ENCODE measurements at regions not wholly inside any gene's neighbourhood (a gene's known extent, or its start where the extent isn't known, plus 50 kb on each side); places are given as distances from the start of the nearest gene placed in this dataset.
A peak's percentile ranks its signal among the peaks of the same experiment; 100 is the strongest.

DNA sequence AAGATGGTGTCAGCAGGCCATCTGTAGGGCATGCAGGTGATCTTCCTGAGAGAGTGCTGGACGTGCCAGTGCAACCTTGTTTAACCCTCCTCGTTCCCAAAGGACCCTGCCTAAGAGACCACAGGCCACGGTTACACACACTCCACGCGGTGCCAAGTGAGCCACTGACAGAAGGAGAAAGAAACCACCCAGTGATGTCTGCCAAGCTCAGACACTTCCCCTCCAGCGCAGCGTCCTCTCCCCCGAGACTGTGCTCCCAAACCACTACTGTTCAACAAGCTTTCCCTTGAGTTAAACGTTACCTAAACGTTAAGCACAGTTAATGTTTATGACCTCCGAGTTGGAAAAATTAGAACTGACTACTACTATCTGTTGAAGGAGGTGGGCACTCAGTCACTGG lies 119.1 kb upstream of the NCK2 start:
- H2AFZ ChIP-seq (ENCODE audit: low read depth, low read length), result no peak overlapping the region
- H3K4me3 ChIP-seq (ENCODE audit: low read depth in 1 of 2, low read length in 2 of 2), result no peak overlapping the region
- ATAC-seq (ENCODE audit: insufficient read depth, low read depth) (peak; percentile 85), DNase-seq (peak; percentile 55)
- H3K4me1 ChIP-seq (ENCODE audit: insufficient read depth, low read length), result peaks cover 33% of the 10 kb centered on the region
- no peaks in the 10 kb centered on the region for H3K9me3 ChIP-seq (ENCODE audit: insufficient read depth, low read length, severe bottlenecking)
- H3K79me2 ChIP-seq (ENCODE audit: insufficient read depth, low read length), result no peaks in the 10 kb centered on the region
- H3K27ac ChIP-seq (ENCODE audit: low read length), result peak overlapping the region; percentile 53
- no peaks in the 10 kb centered on the region for H3K36me3 ChIP-seq (ENCODE audit: insufficient read depth, low read length)
- no peak overlapping the region for H3K4me2 ChIP-seq (ENCODE audit: insufficient read depth, low read length)
- H4K20me1 ChIP-seq (ENCODE audit: insufficient read depth, low read length), result no peaks in the 10 kb centered on the region
- no peak overlapping the region for H3K9ac ChIP-seq (ENCODE audit: low read depth, low read length)
- H3K27me3 ChIP-seq (ENCODE audit: insufficient read depth, low read length, poor library complexity), result no peaks in the 10 kb centered on the region
- TF ChIP-seq, protein P1, sequence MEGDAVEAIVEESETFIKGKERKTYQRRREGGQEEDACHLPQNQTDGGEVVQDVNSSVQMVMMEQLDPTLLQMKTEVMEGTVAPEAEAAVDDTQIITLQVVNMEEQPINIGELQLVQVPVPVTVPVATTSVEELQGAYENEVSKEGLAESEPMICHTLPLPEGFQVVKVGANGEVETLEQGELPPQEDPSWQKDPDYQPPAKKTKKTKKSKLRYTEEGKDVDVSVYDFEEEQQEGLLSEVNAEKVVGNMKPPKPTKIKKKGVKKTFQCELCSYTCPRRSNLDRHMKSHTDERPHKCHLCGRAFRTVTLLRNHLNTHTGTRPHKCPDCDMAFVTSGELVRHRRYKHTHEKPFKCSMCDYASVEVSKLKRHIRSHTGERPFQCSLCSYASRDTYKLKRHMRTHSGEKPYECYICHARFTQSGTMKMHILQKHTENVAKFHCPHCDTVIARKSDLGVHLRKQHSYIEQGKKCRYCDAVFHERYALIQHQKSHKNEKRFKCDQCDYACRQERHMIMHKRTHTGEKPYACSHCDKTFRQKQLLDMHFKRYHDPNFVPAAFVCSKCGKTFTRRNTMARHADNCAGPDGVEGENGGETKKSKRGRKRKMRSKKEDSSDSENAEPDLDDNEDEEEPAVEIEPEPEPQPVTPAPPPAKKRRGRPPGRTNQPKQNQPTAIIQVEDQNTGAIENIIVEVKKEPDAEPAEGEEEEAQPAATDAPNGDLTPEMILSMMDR (IDR thresholded peaks at IDR 0.05; ENCODE audit: borderline replicate concordance, extremely low read depth, low read length, poor library complexity, severe bottlenecking), result no peak
- TF ChIP-seq EZH2 (IDR thresholded peaks at IDR 0.05; ENCODE audit: borderline replicate concordance, low read depth, low read length, severe bottlenecking), result no peak

DNA sequence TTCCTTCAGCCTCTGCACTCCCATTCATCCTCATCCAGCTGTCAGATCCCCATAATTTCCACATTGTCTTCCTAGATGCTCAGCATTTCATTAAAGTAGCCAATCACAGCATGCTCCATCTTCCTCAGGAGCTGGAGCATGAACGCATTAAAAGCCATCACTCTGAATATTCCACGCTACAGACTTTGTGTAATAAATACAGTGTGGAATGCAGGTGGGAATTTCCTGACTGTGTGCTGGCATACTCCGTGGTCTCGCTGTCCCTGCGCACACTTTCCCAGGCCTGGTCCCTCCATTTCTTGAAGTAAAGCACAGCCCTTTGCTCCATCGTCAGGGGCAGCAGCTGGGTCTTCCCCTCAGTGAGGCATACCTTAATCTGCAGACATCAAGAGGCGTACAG lies 123.7 kb upstream of the NCK2 start:
- no peaks in the 10 kb centered on the region for H3K9me3 ChIP-seq (ENCODE audit: insufficient read depth, low read length, severe bottlenecking)
- H3K4me3 ChIP-seq (ENCODE audit: low read depth in 1 of 2, low read length in 2 of 2), result no peak overlapping the region
- no peak overlapping the region for H3K9ac ChIP-seq (ENCODE audit: low read depth, low read length)
- H2AFZ ChIP-seq (ENCODE audit: low read depth, low read length), result no peak overlapping the region
- H3K4me2 ChIP-seq (ENCODE audit: insufficient read depth, low read length), result no peak overlapping the region
- TF ChIP-seq, protein P1 (IDR thresholded peaks at IDR 0.05; ENCODE audit: borderline replicate concordance, extremely low read depth, low read length, poor library complexity, severe bottlenecking), result no peak
- no peak for TF ChIP-seq EZH2 (IDR thresholded peaks at IDR 0.05; ENCODE audit: borderline replicate concordance, low read depth, low read length, severe bottlenecking)
- H3K4me1 ChIP-seq (ENCODE audit: insufficient read depth, low read length), result peaks cover 13% of the 10 kb centered on the region
- ATAC-seq (ENCODE audit: insufficient read depth, low read depth) (no peak), DNase-seq (no peak)
- no peaks in the 10 kb centered on the region for H3K79me2 ChIP-seq (ENCODE audit: insufficient read depth, low read length)
- H4K20me1 ChIP-seq (ENCODE audit: insufficient read depth, low read length), result no peaks in the 10 kb centered on the region
- no peaks in the 10 kb centered on the region for H3K36me3 ChIP-seq (ENCODE audit: insufficient read depth, low read length)
- no peak overlapping the region for H3K27ac ChIP-seq (ENCODE audit: low read length)
- no peaks in the 10 kb centered on the region for H3K27me3 ChIP-seq (ENCODE audit: insufficient read depth, low read length, poor library complexity)

DNA sequence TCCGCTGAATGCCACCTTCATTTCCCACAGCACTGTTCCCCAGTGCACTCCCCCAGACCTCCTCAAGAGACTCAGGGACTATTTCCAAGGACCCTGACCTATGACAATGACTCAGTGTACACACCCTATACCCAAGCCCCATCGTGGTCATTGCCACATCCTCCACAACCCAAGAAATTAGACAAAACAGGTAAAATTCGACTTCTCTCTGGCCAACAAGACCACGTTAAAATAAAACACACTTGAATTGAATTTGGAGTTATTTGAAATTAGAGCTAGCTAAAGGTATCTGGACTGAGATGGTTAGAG lies 126.4 kb upstream of the NCK2 start:
- DNase-seq (no peak), ATAC-seq (ENCODE audit: insufficient read depth, low read depth) (no peak)
- Histone ChIP-seq H3K4me1 (ENCODE audit: insufficient read depth, low read length) (no peaks in the 10 kb centered on the region), H3K27ac (ENCODE audit: low read length) (no peak overlapping the region), H3K36me3 (ENCODE audit: insufficient read depth, low read length) (no peaks in the 10 kb centered on the region), H3K9ac (ENCODE audit: low read depth, low read length) (no peak overlapping the region), H3K9me3 (ENCODE audit: insufficient read depth, low read length, severe bottlenecking) (no peaks in the 10 kb centered on the region), H3K4me3 (ENCODE audit: low read depth in 1 of 2, low read length in 2 of 2) (no peak overlapping the region), H4K20me1 (ENCODE audit: insufficient read depth, low read length) (no peaks in the 10 kb centered on the region), H3K27me3 (ENCODE audit: insufficient read depth, low read length, poor library complexity) (no peaks in the 10 kb centered on the region), H3K79me2 (ENCODE audit: insufficient read depth, low read length) (no peaks in the 10 kb centered on the region), H3K4me2 (ENCODE audit: insufficient read depth, low read length) (no peak overlapping the region), H2AFZ (ENCODE audit: low read depth, low read length) (no peak overlapping the region)
- TF ChIP-seq, protein P1 (IDR thresholded peaks at IDR 0.05; ENCODE audit: borderline replicate concordance, extremely low read depth, low read length, poor library complexity, severe bottlenecking), result no peak
- no peak for TF ChIP-seq EZH2 (IDR thresholded peaks at IDR 0.05; ENCODE audit: borderline replicate concordance, low read depth, low read length, severe bottlenecking)
